Osteoblast (primary cell): ENCODE measurements at regions not wholly inside any gene's neighbourhood (a gene's known extent, or its start where the extent isn't known, plus 50 kb on each side); places are given as distances from the start of the nearest gene placed in this dataset.

ENCODE experiments used
- DNase-seq: peaks from one replicate; pipeline ENCODE4 v3.0.0; 2011; ENCODE audit warnings: low spot score, mixed read lengths; ENCODE audit not compliant: insufficient read length; ENCODE audit errors: missing footprints
- H2AFZ ChIP-seq: 2 replicates; pipeline ENCODE4 v1.6.0; 2011; ENCODE audit warnings: mild to moderate bottlenecking, low read length
- H3K27ac ChIP-seq: 2 replicates; pipeline ENCODE4 v1.5.1; 2011; ENCODE audit warnings: mild to moderate bottlenecking, low read depth, low read length, moderate library complexity
- H3K27me3 ChIP-seq: 2 replicates; pipeline ENCODE4 v1.6.0; 2012; ENCODE audit warnings: mild to moderate bottlenecking, control low read depth, inconsistent platforms, low read length, moderate library complexity; ENCODE audit not compliant: insufficient read depth
- H3K36me3 ChIP-seq: 2 replicates; pipeline ENCODE4 v1.5.1; 2011; ENCODE audit warnings: mild to moderate bottlenecking, low read length, control low read depth, moderate library complexity; ENCODE audit not compliant: insufficient read depth
- H3K4me1 ChIP-seq: 2 replicates; pipeline ENCODE4 v1.5.1; 2011; ENCODE audit warnings: mild to moderate bottlenecking, low read length, control low read depth, moderate library complexity; ENCODE audit not compliant: insufficient read depth
- H3K4me2 ChIP-seq: 2 replicates; pipeline ENCODE4 v1.6.0; 2011; ENCODE audit warnings: mild to moderate bottlenecking, low read length; ENCODE audit not compliant: insufficient read depth
- H3K4me3 ChIP-seq: fragments of 200-600 bp; sonication (generic); 3 replicates; pipeline ENCODE4 v1.5.1; 2012; ENCODE audit warnings: mild to moderate bottlenecking, low read length, inconsistent platforms; ENCODE audit not compliant: insufficient read depth
- H3K79me2 ChIP-seq: 2 replicates; pipeline ENCODE4 v1.6.0; 2012; ENCODE audit warnings: mild to moderate bottlenecking, low read length, control low read depth, inconsistent platforms; ENCODE audit not compliant: insufficient read depth
- H3K9me3 ChIP-seq: 2 replicates; pipeline ENCODE4 v1.5.1; 2011; ENCODE audit warnings: low read depth, low read length, control low read depth
- H4K20me1 ChIP-seq: 2 replicates; pipeline ENCODE4 v1.6.0; 2012; ENCODE audit warnings: mild to moderate bottlenecking, low read length, control low read depth; ENCODE audit not compliant: insufficient read depth
- TF ChIP-seq, protein P1 (sequence below): IDR thresholded peaks from 2 replicates; pipeline ENCODE4 v1.5.1; 2011; ENCODE audit warnings: mild to moderate bottlenecking, low read depth, low read length, moderate library complexity; ENCODE audit errors: extremely low read depth

DNA sequence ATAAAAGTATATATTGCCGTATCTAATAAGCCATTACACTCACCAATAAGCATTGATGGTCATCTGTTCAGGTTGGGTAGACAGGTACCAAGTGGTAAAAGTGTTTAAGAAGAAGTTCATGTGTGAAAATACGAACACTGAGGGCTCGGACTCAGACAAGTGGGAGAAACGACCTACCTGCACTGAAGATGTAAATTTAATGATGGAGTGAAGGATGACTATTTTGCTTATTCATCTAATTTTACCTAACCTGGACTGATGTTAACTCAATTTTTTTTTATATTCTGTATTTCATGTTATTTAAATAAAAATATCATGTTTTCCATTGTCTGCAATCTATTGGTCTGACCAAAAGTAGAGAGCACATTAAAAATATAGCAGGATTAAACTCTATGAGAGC is 469.1 kb upstream of the BTBD3 start:
- DNase-seq = no peak
- TF ChIP-seq, protein P1, sequence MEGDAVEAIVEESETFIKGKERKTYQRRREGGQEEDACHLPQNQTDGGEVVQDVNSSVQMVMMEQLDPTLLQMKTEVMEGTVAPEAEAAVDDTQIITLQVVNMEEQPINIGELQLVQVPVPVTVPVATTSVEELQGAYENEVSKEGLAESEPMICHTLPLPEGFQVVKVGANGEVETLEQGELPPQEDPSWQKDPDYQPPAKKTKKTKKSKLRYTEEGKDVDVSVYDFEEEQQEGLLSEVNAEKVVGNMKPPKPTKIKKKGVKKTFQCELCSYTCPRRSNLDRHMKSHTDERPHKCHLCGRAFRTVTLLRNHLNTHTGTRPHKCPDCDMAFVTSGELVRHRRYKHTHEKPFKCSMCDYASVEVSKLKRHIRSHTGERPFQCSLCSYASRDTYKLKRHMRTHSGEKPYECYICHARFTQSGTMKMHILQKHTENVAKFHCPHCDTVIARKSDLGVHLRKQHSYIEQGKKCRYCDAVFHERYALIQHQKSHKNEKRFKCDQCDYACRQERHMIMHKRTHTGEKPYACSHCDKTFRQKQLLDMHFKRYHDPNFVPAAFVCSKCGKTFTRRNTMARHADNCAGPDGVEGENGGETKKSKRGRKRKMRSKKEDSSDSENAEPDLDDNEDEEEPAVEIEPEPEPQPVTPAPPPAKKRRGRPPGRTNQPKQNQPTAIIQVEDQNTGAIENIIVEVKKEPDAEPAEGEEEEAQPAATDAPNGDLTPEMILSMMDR = no peak
- Histone ChIP-seq H3K36me3 (no peaks in the 10 kb centered on the region), H2AFZ (no peak overlapping the region), H3K27me3 (no peaks in the 10 kb centered on the region), H4K20me1 (no peaks in the 10 kb centered on the region), H3K79me2 (no peaks in the 10 kb centered on the region), H3K4me3 (no peak overlapping the region), H3K4me1 (peaks cover 18% of the 10 kb centered on the region), H3K4me2 (no peak overlapping the region), H3K27ac (no peak overlapping the region), H3K9me3 (no peaks in the 10 kb centered on the region)

DNA sequence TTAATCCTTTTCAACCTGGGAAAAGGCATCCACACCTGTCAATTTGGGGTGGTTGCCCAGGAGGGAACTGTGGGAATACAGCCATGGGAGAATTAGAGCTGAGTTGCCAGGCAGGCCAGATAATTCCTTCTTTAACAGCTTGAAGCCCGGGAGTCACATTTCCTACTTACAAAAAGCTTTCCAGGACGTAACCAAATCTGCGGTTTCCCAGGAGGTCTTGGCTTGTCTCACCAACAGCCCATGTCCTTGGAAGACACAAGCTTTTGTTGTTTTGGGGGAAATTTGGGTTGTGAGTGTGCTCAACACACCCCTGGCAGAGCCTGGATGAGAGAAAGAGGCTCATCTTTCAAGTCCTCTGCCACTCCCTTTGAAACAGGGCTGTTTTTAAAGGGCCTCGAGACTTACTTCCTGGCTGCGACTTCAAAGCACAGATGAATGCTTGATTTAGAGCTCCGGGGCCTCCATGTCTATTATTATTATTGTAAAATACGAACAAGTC is 465.9 kb upstream of the BTBD3 start:
- Histone ChIP-seq H3K4me3 (no peak overlapping the region), H3K4me1 (peaks cover 41% of the 10 kb centered on the region), H3K4me2 (peak overlapping the region; percentile 37), H3K9me3 (no peaks in the 10 kb centered on the region), H2AFZ (peak overlapping the region; percentile 83), H3K79me2 (no peaks in the 10 kb centered on the region), H3K27me3 (no peaks in the 10 kb centered on the region), H3K27ac (no peak overlapping the region), H4K20me1 (no peaks in the 10 kb centered on the region), H3K36me3 (no peaks in the 10 kb centered on the region)
- DNase-seq = no peak
- TF ChIP-seq, protein P1 = no peak

DNA sequence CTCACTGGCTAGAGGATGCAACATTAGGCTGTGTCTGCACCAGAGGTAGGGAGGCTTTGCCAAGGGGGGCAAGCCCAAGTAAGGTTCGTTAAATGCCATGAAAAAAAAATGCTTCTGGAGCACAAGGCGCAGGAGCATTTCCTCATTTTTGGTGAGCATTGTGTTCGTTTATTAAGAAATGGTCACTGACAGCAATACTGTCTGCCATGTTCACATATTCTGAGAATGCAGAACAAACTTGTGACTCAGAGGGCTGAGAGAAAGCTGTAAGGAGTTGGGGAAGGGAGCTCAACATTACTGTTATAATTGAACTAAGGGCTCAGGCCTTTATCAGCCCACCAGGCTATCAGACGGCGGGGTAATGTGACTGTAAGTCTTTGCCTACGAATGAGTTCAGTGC is 465.4 kb upstream of the BTBD3 start:
- Histone ChIP-seq H3K36me3 (no peaks in the 10 kb centered on the region), H3K27ac (no peak overlapping the region), H3K27me3 (no peaks in the 10 kb centered on the region), H3K4me2 (peak overlapping the region; percentile 0), H3K4me1 (peaks cover 41% of the 10 kb centered on the region), H3K4me3 (no peak overlapping the region), H4K20me1 (no peaks in the 10 kb centered on the region), H3K9me3 (no peaks in the 10 kb centered on the region), H3K79me2 (no peaks in the 10 kb centered on the region), H2AFZ (peak overlapping the region; percentile 83)
- DNase-seq = no peak
- TF ChIP-seq, protein P1 = no peak

DNA sequence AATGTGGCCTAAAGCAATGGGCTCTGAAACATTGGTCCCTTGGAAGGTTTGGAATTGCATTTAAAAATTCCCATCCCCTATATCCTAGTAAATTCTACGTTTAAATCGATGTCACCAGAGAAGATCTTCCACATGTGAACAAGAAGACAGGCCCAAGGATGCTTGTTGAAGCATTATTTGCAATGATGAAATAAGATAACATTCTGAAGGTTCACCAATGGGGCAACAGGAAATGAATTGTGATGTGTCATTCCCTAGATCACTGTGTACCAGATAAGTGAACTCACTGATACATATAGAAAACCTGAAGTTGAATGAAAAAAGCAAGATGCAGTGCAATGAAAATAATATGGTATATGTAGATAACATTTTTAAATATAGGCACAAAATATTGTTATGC is 464.3 kb upstream of the BTBD3 start:
- TF ChIP-seq, protein P1 = no peak
- Histone ChIP-seq H3K36me3 (no peaks in the 10 kb centered on the region), H3K4me2 (no peak overlapping the region), H3K4me3 (no peak overlapping the region), H2AFZ (no peak overlapping the region), H3K9me3 (no peaks in the 10 kb centered on the region), H3K27me3 (no peaks in the 10 kb centered on the region), H4K20me1 (no peaks in the 10 kb centered on the region), H3K27ac (no peak overlapping the region), H3K79me2 (no peaks in the 10 kb centered on the region), H3K4me1 (peaks cover 41% of the 10 kb centered on the region)
- peak; percentile 77 for DNase-seq
